H1 (cell line): ENCODE measurements at regions not wholly inside any gene's neighbourhood (a gene's known extent, or its start where the extent isn't known, plus 50 kb on each side); places are given as distances from the start of the nearest gene placed in this dataset.

ENCODE experiments used
- CTCF ChIP-seq, 3 experiments: IDR thresholded peaks; 1 replicate in 2 of 3; 2 replicates in 1 of 3; pipeline versions ENCODE4 v1.5.1 to v1.6.1; 2011; ENCODE audit warnings: low read length in 3 of 3, mild to moderate bottlenecking in 3 of 3, inconsistent platforms in 2 of 3, low read depth in 1 of 3, moderate library complexity in 1 of 3; ENCODE audit not compliant: insufficient read depth in 1 of 3; ENCODE audit errors: control extremely low read depth in 1 of 3
- GABPA ChIP-seq: IDR thresholded peaks from 2 replicates; pipeline ENCODE4 v1.6.1; 2011; ENCODE audit warnings: mild to moderate bottlenecking, low read length, moderate library complexity, borderline replicate concordance; ENCODE audit not compliant: insufficient read depth
- HDAC2 ChIP-seq, 2 experiments: fragments of 300-600 bp in 1 of 2; sonication (generic) in 1 of 2; IDR thresholded peaks; 2 replicates each; pipeline ENCODE4 v1.6.1; 2011 to 2012; ENCODE audit warnings: low read depth in 2 of 2, low read length in 2 of 2, mild to moderate bottlenecking in 2 of 2, moderate library complexity in 2 of 2, borderline replicate concordance in 1 of 2, inconsistent platforms in 1 of 2
- POLR2A ChIP-seq, 2 experiments: IDR thresholded peaks; 1 replicate in 1 of 2; 2 replicates in 1 of 2; pipeline ENCODE4 v1.6.1; 2011; ENCODE audit warnings: low read depth in 2 of 2, low read length in 2 of 2, mild to moderate bottlenecking in 2 of 2; ENCODE audit errors: control extremely low read depth in 1 of 2
- RBBP5 ChIP-seq: IDR thresholded peaks from 2 replicates; pipeline ENCODE4 v1.7.1; 2012; ENCODE audit warnings: low read depth, mild to moderate bottlenecking, inconsistent platforms, low read length, moderate library complexity, borderline replicate concordance
- TBP ChIP-seq: IDR thresholded peaks from 2 replicates; pipeline ENCODE4 v1.6.1; 2011; ENCODE audit warnings: low read depth, low read length, improper control_type of control experiment
- TCF12 ChIP-seq: IDR thresholded peaks from 2 replicates; pipeline ENCODE4 v1.6.1; 2011; ENCODE audit warnings: low read depth, mild to moderate bottlenecking, low read length

- TF ChIP-seq RBBP5, result no peak
- TF ChIP-seq POLR2A (IDR thresholded peaks at IDR 0.05; ENCODE audit: control extremely low read depth in 1 of 2, low read depth in 2 of 2, low read length in 2 of 2), result no peak
- no peak for TF ChIP-seq TBP
- no peak for TF ChIP-seq TCF12
- TF ChIP-seq GABPA, result no peak
- no peak for TF ChIP-seq HDAC2 (IDR thresholded peaks at IDR 0.05; ENCODE audit: borderline replicate concordance in 1 of 2, low read depth in 2 of 2, low read length in 2 of 2)
- no peak for TF ChIP-seq CTCF (IDR thresholded peaks at IDR 0.05; ENCODE audit: control extremely low read depth in 1 of 3, insufficient read depth in 1 of 3, low read depth in 1 of 3, low read length in 3 of 3)
These were observed 405.8 kb upstream of the ADAMTS16 start for GRCh38 chr5:4734348-4734747.
